AG10803 (cell line): ENCODE measurements at regions not wholly inside any gene's neighbourhood (a gene's known extent, or its start where the extent isn't known, plus 50 kb on each side); places are given as distances from the start of the nearest gene placed in this dataset.

Experiments
- DNase-seq: peaks from one replicate; pipeline ENCODE4 v3.0.0; 2010; ENCODE audit warnings: low read depth
- H3K4me3 ChIP-seq: 2 replicates; pipeline ENCODE4 v1.5.1; 2011; ENCODE audit warnings: mild to moderate bottlenecking, low read length, control low read depth
- CTCF ChIP-seq: conservative IDR thresholded peaks from 2 replicates; pipeline ENCODE4 v1.5.1; 2011; ENCODE audit warnings: mild to moderate bottlenecking, low read length, control low read depth, inconsistent platforms

GRCh38 chr17:77436481-77436880 lies 295.7 kb downstream of the SEC14L1 start:
- DNase-seq: no peak
- no peak overlapping the region for H3K4me3 ChIP-seq
- no peak for TF ChIP-seq CTCF

GRCh38 chr17:77437017-77437416 lies 296.2 kb downstream of the SEC14L1 start:
- TF ChIP-seq CTCF: peak; percentile 15; the same call in 1 of the 2 replicates
- peak; percentile 73 for DNase-seq
- no peak overlapping the region for H3K4me3 ChIP-seq

GRCh38 chr17:77437747-77438146 lies 297.0 kb downstream of the SEC14L1 start:
- DNase-seq: no peak
- no peak for TF ChIP-seq CTCF
- no peak overlapping the region for H3K4me3 ChIP-seq

- no peak overlapping the region for H3K4me3 ChIP-seq
- no peak for DNase-seq
- TF ChIP-seq CTCF: no peak
Measured at GRCh38 chr17:77438241-77439188, 297.7 kb downstream of the SEC14L1 start.

- no peak overlapping the region for H3K4me3 ChIP-seq
- peak; percentile 71 for DNase-seq
- TF ChIP-seq CTCF: no peak
Measured at GRCh38 chr17:77439189-77440018, 298.6 kb downstream of the SEC14L1 start.

- H3K4me3 ChIP-seq: no peak overlapping the region
- no peak for TF ChIP-seq CTCF
- DNase-seq: no peak
Measured at GRCh38 chr17:77440560-77440981, 299.8 kb downstream of the SEC14L1 start.
